HepG2 (cell line): ENCODE measurements at regions not wholly inside any gene's neighbourhood (a gene's known extent, or its start where the extent isn't known, plus 50 kb on each side); places are given as distances from the start of the nearest gene placed in this dataset.

Experiments
- AHDC1 ChIP-seq: sonication (generic); formaldehyde crosslinking; IDR thresholded peaks from 2 replicates; pipeline ENCODE4 v1.5.1; 2020; ENCODE audit warnings: mild to moderate bottlenecking, missing genetic modification reagents, borderline replicate concordance
- CTCF ChIP-seq: sonication (generic); formaldehyde crosslinking; IDR thresholded peaks from 2 replicates; pipeline ENCODE4 v1.5.0; 2020; ENCODE audit warnings: mild to moderate bottlenecking, missing genetic modification reagents, moderate library complexity
- GATA4 ChIP-seq: sonication (generic); IDR thresholded peaks from 2 replicates; pipeline ENCODE4 v1.6.1; 2016; ENCODE audit warnings: antibody characterized with exemption, low read depth, borderline replicate concordance
- RARG ChIP-seq: sonication (generic); formaldehyde crosslinking; IDR thresholded peaks from 2 replicates; pipeline ENCODE4 v1.4.0; 2020; ENCODE audit warnings: low read depth, mild to moderate bottlenecking, missing genetic modification reagents
- SMC3 ChIP-seq: IDR thresholded peaks from 2 replicates; pipeline ENCODE4 v1.6.1; 2011; ENCODE audit warnings: low read length, improper control_type of control experiment
- SMYD3 ChIP-seq: sonication (generic); formaldehyde crosslinking; IDR thresholded peaks from 2 replicates; pipeline ENCODE4 v1.8.1; 2023; ENCODE audit warnings: mild to moderate bottlenecking, missing genetic modification reagents
- TCF7 ChIP-seq: sonication (generic); IDR thresholded peaks from 2 replicates; pipeline ENCODE4 v1.6.1; 2016; ENCODE audit warnings: antibody characterized with exemption, low read depth
- TIGD3 ChIP-seq: sonication (generic); formaldehyde crosslinking; IDR thresholded peaks from 2 replicates; pipeline ENCODE4 v1.5.1; 2020; ENCODE audit warnings: mild to moderate bottlenecking, missing genetic modification reagents, borderline replicate concordance
- ZBTB1 ChIP-seq: sonication (generic); formaldehyde crosslinking; IDR thresholded peaks from 2 replicates; pipeline ENCODE4 v1.4.0; 2020; ENCODE audit warnings: missing genetic modification reagents, borderline replicate concordance
- ZBTB43 ChIP-seq: sonication (generic); formaldehyde crosslinking; conservative IDR thresholded peaks from 2 replicates; pipeline ENCODE4 v1.4.0; 2020; ENCODE audit warnings: missing genetic modification reagents
- ZC3H13 ChIP-seq: sonication (generic); formaldehyde crosslinking; IDR thresholded peaks from 2 replicates; pipeline ENCODE4 v1.8.1; 2023; ENCODE audit warnings: mild to moderate bottlenecking, missing genetic modification reagents, moderate library complexity
- ZMYM4 ChIP-seq: sonication (generic); formaldehyde crosslinking; IDR thresholded peaks from 2 replicates; pipeline ENCODE4 v1.8.1; 2023; ENCODE audit warnings: mild to moderate bottlenecking, missing genetic modification reagents
- ZNF354B ChIP-seq: sonication (generic); formaldehyde crosslinking; IDR thresholded peaks from 2 replicates; pipeline ENCODE4 v1.8.0; 2022; ENCODE audit warnings: mild to moderate bottlenecking, missing genetic modification reagents
- ZNF556 ChIP-seq: sonication (generic); formaldehyde crosslinking; IDR thresholded peaks from 2 replicates; pipeline ENCODE4 v1.4.0; 2020; ENCODE audit warnings: mild to moderate bottlenecking, missing genetic modification reagents, borderline replicate concordance
- ZUFSP ChIP-seq: sonication (generic); formaldehyde crosslinking; IDR thresholded peaks from 2 replicates; pipeline ENCODE4 v1.9.0; 2021; ENCODE audit warnings: missing genetic modification reagents, mild to moderate bottlenecking, borderline replicate concordance
- TF ChIP-seq, protein P1 (sequence below): sonication (generic); formaldehyde crosslinking; IDR thresholded peaks from 2 replicates; pipeline ENCODE4 v1.9.0; 2022; ENCODE audit warnings: low read depth, missing genetic modification reagents

- TF ChIP-seq AHDC1 (CRISPR knock-in tag) (no peak), ZUFSP (CRISPR knock-in tag) (no peak), RARG (CRISPR knock-in tag) (no peak), SMC3 (peak; percentile 48; the same call in 1 of the 2 replicates), ZNF556 (CRISPR knock-in tag) (no peak), ZNF354B (CRISPR knock-in tag) (no peak), TCF7 (no peak), ZC3H13 (CRISPR knock-in tag) (no peak), CTCF (CRISPR knock-in tag) (peak; percentile 73), ZBTB1 (no peak), GATA4 (no peak), ZMYM4 (CRISPR knock-in tag) (no peak), TIGD3 (CRISPR knock-in tag) (no peak), SMYD3 (no peak), ZBTB43 (no peak)
- TF ChIP-seq, protein P1, sequence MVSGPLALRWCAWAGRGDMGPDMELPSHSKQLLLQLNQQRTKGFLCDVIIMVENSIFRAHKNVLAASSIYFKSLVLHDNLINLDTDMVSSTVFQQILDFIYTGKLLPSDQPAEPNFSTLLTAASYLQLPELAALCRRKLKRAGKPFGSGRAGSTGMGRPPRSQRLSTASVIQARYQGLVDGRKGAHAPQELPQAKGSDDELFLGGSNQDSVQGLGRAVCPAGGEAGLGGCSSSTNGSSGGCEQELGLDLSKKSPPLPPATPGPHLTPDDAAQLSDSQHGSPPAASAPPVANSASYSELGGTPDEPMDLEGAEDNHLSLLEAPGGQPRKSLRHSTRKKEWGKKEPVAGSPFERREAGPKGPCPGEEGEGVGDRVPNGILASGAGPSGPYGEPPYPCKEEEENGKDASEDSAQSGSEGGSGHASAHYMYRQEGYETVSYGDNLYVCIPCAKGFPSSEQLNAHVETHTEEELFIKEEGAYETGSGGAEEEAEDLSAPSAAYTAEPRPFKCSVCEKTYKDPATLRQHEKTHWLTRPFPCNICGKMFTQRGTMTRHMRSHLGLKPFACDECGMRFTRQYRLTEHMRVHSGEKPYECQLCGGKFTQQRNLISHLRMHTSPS (CRISPR knock-in tag): no peak
These were observed 560.7 kb downstream of the HTR1A start (continued) for GRCh38 chr5:63401436-63402046.
